IPS-18a (cell line): ENCODE measurements at regions not wholly inside any gene's neighbourhood (a gene's known extent, or its start where the extent isn't known, plus 50 kb on each side); places are given as distances from the start of the nearest gene placed in this dataset.

Experiments used
- H3K27ac ChIP-seq: one replicate; pipeline ENCODE4 v1.5.1; 2013; ENCODE audit warnings: low read length
- H3K27me3 ChIP-seq: one replicate; pipeline ENCODE4 v1.6.1; 2013; ENCODE audit warnings: mild to moderate bottlenecking, low read length; ENCODE audit not compliant: control insufficient read depth, insufficient read depth
- H3K36me3 ChIP-seq: one replicate; pipeline ENCODE4 v1.6.1; 2013; ENCODE audit warnings: low read depth, low read length; ENCODE audit not compliant: control insufficient read depth
- H3K4me1 ChIP-seq: one replicate; pipeline ENCODE4 v1.6.1; 2013; ENCODE audit warnings: low read depth, low read length; ENCODE audit not compliant: control insufficient read depth
- H3K4me3 ChIP-seq: one replicate; pipeline ENCODE4 v1.5.1; 2013; ENCODE audit warnings: low read length
- H3K9ac ChIP-seq: one replicate; pipeline ENCODE4 v1.6.1; 2013; ENCODE audit warnings: mild to moderate bottlenecking, low read length, moderate library complexity
- H3K9me3 ChIP-seq: one replicate; pipeline ENCODE4 v1.6.1; 2013; ENCODE audit warnings: low read depth, low read length; ENCODE audit not compliant: control insufficient read depth

- Histone ChIP-seq H3K4me1 (no peaks in the 10 kb centered on the region), H3K36me3 (no peaks in the 10 kb centered on the region), H3K9me3 (no peaks in the 10 kb centered on the region), H3K27ac (no peak overlapping the region), H3K9ac (no peak overlapping the region), H3K4me3 (no peak overlapping the region), H3K27me3 (no peaks in the 10 kb centered on the region)
Measured at GRCh38 chr5:87069311-87069710, 198.4 kb upstream of the RASA1 start.

GRCh38 chr5:87069974-87070608, 197.6 kb upstream of the RASA1 start:
- Histone ChIP-seq H3K27me3 (no peaks in the 10 kb centered on the region), H3K9me3 (no peaks in the 10 kb centered on the region), H3K4me3 (no peak overlapping the region), H3K36me3 (no peaks in the 10 kb centered on the region), H3K4me1 (no peaks in the 10 kb centered on the region), H3K9ac (no peak overlapping the region), H3K27ac (no peak overlapping the region)

- Histone ChIP-seq H3K27ac (no peak overlapping the region), H3K27me3 (no peaks in the 10 kb centered on the region), H3K9ac (no peak overlapping the region), H3K4me3 (no peak overlapping the region), H3K36me3 (no peaks in the 10 kb centered on the region), H3K4me1 (no peaks in the 10 kb centered on the region), H3K9me3 (no peaks in the 10 kb centered on the region)
Measured at GRCh38 chr5:87074072-87074471, 193.6 kb upstream of the RASA1 start.

GRCh38 chr5:87074934-87075541, 192.6 kb upstream of the RASA1 start:
- no peaks in the 10 kb centered on the region for H3K9me3 ChIP-seq
- H3K27ac ChIP-seq, result no peak overlapping the region
- no peaks in the 10 kb centered on the region for H3K36me3 ChIP-seq
- H3K4me1 ChIP-seq, result no peaks in the 10 kb centered on the region
- H3K4me3 ChIP-seq, result no peak overlapping the region
- H3K27me3 ChIP-seq, result no peaks in the 10 kb centered on the region
- H3K9ac ChIP-seq, result no peak overlapping the region

DNA sequence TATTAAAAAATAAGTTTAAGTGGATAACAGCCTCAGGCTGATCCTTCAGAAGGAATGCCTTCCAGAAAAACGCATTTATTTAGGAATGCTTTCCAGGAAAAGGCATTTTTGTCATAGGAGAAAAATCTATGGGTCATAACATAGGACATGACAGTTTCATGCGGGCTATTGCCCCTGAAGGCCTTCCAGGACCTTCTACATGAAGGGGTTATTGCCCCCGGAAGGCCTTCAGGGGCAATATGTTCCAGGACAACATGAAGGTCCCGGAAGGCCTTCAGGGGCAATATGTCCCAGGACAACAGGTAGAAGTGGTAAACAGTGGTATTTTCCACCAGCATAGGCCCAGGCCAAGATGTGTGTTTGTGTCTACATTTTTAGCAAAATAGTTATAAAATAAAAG, 191.3 kb upstream of the RASA1 start:
- no peak overlapping the region for H3K9ac ChIP-seq

GRCh38 chr5:87076931-87077330, 190.8 kb upstream of the RASA1 start:
- H3K4me1 ChIP-seq, result no peaks in the 10 kb centered on the region

More for the DNA sequence above, 191.3 kb upstream of the RASA1 start:
- no peak overlapping the region for H3K4me3 ChIP-seq
- H3K36me3 ChIP-seq, result no peaks in the 10 kb centered on the region
- H3K27ac ChIP-seq, result no peak overlapping the region
- H3K27me3 ChIP-seq, result no peaks in the 10 kb centered on the region
- no peaks in the 10 kb centered on the region for H3K4me1 ChIP-seq
- no peaks in the 10 kb centered on the region for H3K9me3 ChIP-seq

GRCh38 chr5:87079219-87079618, 188.5 kb upstream of the RASA1 start:
- Histone ChIP-seq H3K27ac (no peak overlapping the region), H3K4me3 (no peak overlapping the region), H3K27me3 (no peaks in the 10 kb centered on the region), H3K36me3 (no peaks in the 10 kb centered on the region), H3K9ac (no peak overlapping the region), H3K4me1 (no peaks in the 10 kb centered on the region), H3K9me3 (no peaks in the 10 kb centered on the region)

More at GRCh38 chr5:87076931-87077330, 190.8 kb upstream of the RASA1 start:
- H3K36me3 ChIP-seq, result no peaks in the 10 kb centered on the region
- H3K4me3 ChIP-seq, result no peak overlapping the region
- no peak overlapping the region for H3K27ac ChIP-seq
- no peaks in the 10 kb centered on the region for H3K9me3 ChIP-seq
- H3K9ac ChIP-seq, result no peak overlapping the region
- no peaks in the 10 kb centered on the region for H3K27me3 ChIP-seq

GRCh38 chr5:87081016-87081415, 186.7 kb upstream of the RASA1 start:
- no peak overlapping the region for H3K9ac ChIP-seq

DNA sequence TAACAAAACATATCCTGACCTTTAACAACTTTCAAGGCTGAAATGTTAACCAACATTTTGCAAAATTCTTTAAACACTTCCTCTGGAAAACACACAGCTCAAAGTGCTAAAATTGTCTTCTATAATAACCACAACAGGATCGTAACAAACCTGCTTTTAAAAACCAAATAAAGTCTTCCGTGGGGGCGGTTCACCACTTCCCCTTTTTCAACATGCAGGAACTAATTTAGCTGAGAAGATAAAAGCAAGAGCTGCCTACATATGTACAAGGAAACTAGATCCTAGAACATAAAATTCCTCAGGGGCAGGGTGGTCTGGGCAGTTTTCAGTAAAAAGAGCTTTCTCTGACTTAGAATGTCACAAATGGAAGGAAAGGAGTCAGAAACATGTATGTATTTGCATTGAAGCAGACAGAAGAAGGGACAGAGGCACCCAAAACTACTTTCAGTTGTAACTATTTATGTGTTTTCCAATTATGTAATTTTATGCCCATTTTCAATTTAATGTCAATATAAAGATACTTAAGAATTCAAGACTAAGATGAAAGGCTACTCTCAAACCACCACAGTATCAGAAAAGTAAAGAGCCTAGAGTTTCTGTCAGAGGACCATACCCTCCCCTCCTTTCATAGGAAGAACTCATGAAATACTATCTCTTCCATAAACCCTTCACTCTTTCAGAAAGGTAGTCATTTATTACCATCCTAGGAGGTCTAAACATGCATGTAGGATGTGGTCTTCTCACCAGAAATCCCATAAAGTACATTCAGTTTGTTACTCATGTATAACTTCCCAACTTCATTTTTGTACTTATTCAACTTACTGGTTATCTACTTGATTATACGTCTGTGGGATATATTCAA, 185.9 kb upstream of the RASA1 start:
- no peak overlapping the region for H3K4me3 ChIP-seq
- H3K4me1 ChIP-seq, result no peaks in the 10 kb centered on the region
- H3K9me3 ChIP-seq, result no peaks in the 10 kb centered on the region
- H3K36me3 ChIP-seq, result no peaks in the 10 kb centered on the region
- no peaks in the 10 kb centered on the region for H3K27me3 ChIP-seq
- H3K9ac ChIP-seq, result no peak overlapping the region
- no peak overlapping the region for H3K27ac ChIP-seq

More at GRCh38 chr5:87081016-87081415, 186.7 kb upstream of the RASA1 start:
- no peak overlapping the region for H3K27ac ChIP-seq
- H3K4me1 ChIP-seq, result no peaks in the 10 kb centered on the region
- H3K27me3 ChIP-seq, result no peaks in the 10 kb centered on the region
- no peaks in the 10 kb centered on the region for H3K36me3 ChIP-seq
- H3K9me3 ChIP-seq, result no peaks in the 10 kb centered on the region
- H3K4me3 ChIP-seq, result no peak overlapping the region

DNA sequence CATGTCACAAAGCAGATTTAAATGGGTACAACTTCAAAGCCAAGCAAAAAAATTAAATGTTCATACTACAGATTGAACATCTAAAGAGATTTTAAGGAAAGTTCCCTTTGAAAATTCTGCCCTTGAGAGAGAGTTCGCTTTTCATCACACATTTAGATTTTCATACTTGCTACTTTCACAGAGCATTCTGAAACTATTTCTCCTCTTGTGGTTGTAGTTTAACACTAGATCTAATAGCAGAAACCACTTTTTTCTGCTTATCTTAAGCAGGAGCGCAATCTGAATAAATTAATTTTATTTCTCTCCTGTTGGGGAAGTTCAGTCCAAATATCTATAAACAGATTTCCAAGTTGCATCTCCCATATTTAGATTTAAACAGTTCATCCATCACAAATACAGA, 173.3 kb upstream of the RASA1 start:
- Histone ChIP-seq H3K4me1 (no peaks in the 10 kb centered on the region), H3K9me3 (no peaks in the 10 kb centered on the region), H3K4me3 (no peak overlapping the region), H3K9ac (no peak overlapping the region), H3K27ac (no peak overlapping the region), H3K27me3 (no peaks in the 10 kb centered on the region), H3K36me3 (no peaks in the 10 kb centered on the region)

- Histone ChIP-seq H3K27me3 (no peaks in the 10 kb centered on the region), H3K4me1 (no peaks in the 10 kb centered on the region), H3K27ac (no peak overlapping the region), H3K4me3 (no peak overlapping the region), H3K9me3 (no peaks in the 10 kb centered on the region), H3K9ac (no peak overlapping the region), H3K36me3 (no peaks in the 10 kb centered on the region)
Measured at GRCh38 chr5:87094833-87095232, 172.8 kb upstream of the RASA1 start.
